ENCODE measurements at regions not wholly inside any gene's neighbourhood (a gene's known extent, or its start where the extent isn't known, plus 50 kb on each side); places are given as distances from the start of the nearest gene placed in this dataset.

DNA sequence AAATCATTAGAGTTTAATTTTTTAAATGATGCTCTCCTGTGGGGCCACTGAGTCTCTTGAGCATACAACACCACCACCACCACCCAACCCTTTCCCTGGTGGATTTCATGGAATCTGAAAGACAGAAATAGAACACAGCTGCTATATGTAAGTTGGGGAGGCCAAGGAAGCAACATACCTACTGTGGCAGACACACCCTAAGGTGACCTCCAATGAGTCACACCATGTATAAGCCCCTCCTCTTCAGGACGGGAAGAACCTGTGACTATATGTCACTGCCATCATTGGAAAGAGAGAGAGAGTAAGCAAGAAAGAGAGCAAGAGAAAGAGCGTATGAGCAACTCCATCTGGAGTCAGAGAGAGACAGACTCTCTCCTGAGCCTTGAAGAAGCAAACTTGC is 172.4 kb upstream of the NFE2L3 start:
- TF ChIP-seq CTCF (IDR thresholded peaks at IDR 0.05) (no peak), POLR2A (IDR thresholded peaks at IDR 0.05; ENCODE audit: low read depth) (no peak), POLR2AphosphoS5 (IDR thresholded peaks at IDR 0.05) (no peak)
